ENCODE measurements at regions not wholly inside any gene's neighbourhood (a gene's known extent, or its start where the extent isn't known, plus 50 kb on each side); places are given as distances from the start of the nearest gene placed in this dataset.
"Not testable (repeated sequence)": the region's sequence is repeated elsewhere in the genome, so short reads cannot be mapped to it uniquely, and the experiment has no call there.

- DNase-seq = no peak
These were observed 506.2 kb upstream of the SLC35B3 start for GRCh38 chr6:8941577-8941976.

GRCh38 chr6:8940356-8940755 is 505.0 kb upstream of the SLC35B3 start:
- DNase-seq = no peak

- DNase-seq = no peak
These were observed 504.3 kb upstream of the SLC35B3 start for GRCh38 chr6:8939615-8940014.

DNA sequence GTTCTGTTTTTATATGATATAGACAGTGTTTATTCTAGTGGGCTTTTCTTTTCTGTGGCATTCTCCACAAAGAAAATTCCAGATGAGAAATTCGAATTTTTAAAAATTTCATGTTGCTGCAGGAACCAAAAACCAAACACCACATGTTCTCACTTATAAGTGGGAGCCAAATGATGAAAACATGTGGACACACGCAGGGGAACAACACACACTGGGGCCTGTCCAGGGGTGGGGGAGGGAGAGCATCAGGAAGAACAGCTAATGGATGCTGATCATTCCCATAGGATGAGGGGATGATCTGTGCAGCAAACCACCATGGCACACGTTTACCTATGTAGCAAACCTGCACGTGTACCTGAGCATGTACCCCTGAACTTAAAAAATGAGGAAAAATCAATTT is 499.0 kb upstream of the SLC35B3 start:
- no peak for DNase-seq

DNA sequence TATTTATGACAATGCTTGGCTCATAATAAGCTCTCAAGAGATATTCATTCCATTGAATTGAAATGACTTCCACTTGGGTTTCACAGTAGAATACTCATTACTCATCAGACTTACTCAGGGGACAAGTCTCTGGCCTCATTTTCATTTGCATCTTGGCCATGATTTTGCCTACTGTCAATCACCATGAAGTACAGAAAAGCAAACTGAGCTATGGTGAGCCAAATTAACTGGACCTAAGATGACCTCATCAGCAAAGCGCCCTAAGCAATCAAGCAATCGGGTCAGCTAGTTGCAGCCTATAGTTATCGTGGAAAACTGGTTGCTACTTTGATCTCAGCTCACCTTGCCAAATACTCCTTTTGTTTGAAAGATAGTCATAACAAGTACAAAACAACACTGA is 494.7 kb upstream of the SLC35B3 start:
- DNase-seq = no peak

DNA sequence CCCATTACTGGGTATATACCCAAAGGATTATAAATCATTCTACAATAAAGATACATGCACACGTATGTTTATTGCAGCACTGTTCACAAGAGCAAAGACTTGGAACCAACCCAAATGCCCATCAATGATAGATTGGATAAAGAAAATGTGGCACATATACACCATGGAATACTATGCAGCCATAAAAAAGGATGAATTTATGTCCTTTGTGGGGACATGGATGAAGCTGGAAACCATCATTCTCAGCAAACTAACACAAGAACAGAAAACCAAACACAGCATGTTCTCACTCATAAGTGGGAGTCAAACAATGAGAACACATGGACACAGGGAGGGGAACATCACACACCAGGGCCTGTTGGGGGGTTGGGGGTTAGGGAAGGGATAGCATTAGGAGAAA is 484.9 kb upstream of the SLC35B3 start:
- not testable (repeated sequence) for DNase-seq

- DNase-seq = no peak
These were observed 482.9 kb upstream of the SLC35B3 start for GRCh38 chr6:8918196-8918595.

DNA sequence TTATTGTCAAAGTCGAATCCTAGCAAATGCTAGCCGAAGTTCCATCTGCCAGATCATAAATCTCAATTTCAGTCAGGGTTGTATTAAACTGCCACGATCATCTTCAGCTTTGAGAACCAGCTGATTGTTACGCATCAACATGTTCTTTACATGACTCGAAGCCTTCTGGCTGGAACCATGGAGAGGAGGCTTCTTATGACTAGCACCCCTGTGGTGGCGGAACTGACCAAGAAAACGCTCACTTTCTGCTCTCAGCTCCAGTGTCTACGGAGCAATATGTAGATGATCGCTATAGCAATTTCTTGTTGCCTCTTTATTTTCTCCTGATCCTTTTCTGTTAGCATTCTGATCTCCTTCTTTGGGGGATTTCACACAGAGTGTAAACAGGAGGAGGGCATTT is 479.4 kb upstream of the SLC35B3 start:
- no peak for DNase-seq

GRCh38 chr6:8908638-8909037 is 473.3 kb upstream of the SLC35B3 start:
- DNase-seq = no peak

GRCh38 chr6:8906699-8907098 is 471.4 kb upstream of the SLC35B3 start:
- DNase-seq = no peak

DNA sequence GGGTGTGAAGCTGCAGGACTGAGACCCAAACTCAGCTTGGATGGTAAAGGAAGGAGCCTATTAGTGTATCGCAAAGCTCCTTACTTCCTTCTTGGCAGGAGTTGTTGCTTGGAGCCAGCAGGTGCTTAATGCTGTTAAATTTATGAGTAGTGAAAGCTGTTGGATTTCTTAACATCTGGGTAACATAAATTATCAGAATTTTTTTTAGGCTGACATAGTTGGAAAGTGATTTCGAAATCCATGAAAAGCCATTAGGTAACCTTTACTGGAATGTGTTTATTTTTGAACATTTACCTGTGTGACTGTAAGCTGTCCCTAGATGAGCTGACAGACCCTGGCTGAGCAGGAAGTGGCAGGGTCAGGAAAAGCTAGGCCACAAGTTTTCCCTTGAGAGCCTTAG is 470.4 kb upstream of the SLC35B3 start:
- no peak for DNase-seq

DNA sequence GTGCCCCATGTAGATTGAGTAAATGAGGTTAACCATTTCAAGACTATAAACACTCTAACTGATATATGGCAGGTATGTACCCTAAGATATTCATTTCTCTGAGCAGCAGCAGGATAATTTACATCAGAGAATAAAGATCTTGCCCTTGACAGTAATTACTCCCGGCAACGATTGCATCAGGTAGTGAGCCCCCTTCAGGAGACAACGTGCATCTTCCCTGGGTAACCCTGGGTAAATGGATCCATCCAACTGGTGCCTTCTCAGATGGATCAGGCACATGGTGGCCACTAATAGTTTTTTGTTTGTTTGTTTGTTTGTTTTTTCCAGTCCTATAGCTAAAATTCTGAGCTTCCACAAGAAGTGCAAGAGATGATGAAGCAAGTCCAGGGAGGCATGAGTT is 469.4 kb upstream of the SLC35B3 start:
- DNase-seq = no peak

GRCh38 chr6:8900056-8900455 is 464.7 kb upstream of the SLC35B3 start:
- no peak for DNase-seq

DNA sequence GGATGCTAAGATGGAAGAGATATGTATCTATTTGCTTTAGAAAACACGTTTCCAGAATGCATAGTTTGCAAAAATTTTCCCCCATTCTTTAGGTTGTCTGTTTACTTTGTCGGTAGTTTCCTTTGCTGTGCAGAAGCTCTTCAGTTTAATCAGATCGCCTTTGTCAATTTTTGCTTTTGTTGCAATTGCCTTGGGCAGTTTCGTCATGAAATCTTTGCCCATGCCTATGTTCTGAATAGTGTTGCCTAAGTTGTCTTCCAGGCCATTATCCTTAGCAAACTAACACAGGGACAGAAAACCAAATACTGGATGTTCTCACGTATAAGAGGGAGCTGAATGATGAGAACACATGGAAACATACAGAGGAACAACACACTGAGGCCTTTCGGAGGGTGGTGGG is 454.2 kb upstream of the SLC35B3 start:
- no peak for DNase-seq

DNA sequence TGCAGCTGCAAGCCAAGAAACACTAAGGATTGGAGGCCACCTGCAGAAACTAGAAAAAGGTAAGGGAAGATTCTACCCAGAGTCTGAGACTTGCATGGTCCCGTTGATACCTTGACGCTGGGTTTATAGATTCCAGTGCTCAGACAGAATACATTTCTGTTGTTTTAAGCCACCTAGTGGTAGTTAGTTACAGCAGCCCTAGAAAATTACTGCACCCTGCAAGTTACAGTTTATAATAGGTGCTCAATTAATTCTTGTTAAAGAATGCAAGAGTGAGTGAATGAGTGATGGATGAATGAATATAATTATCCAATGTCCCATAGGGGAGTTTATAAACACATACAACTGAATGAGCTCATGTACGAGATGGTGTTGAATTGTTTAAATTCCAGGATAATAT is 453.1 kb upstream of the SLC35B3 start:
- peak; percentile 3 for DNase-seq

GRCh38 chr6:8881663-8882062 is 446.3 kb upstream of the SLC35B3 start:
- DNase-seq = no peak

GRCh38 chr6:8879334-8879733 is 444.0 kb upstream of the SLC35B3 start:
- no peak for DNase-seq

GRCh38 chr6:8875986-8876385 is 440.6 kb upstream of the SLC35B3 start:
- DNase-seq = no peak

GRCh38 chr6:8872589-8872988 is 437.2 kb upstream of the SLC35B3 start:
- DNase-seq = no peak

GRCh38 chr6:8865451-8865850 is 430.1 kb upstream of the SLC35B3 start:
- no peak for DNase-seq

DNA sequence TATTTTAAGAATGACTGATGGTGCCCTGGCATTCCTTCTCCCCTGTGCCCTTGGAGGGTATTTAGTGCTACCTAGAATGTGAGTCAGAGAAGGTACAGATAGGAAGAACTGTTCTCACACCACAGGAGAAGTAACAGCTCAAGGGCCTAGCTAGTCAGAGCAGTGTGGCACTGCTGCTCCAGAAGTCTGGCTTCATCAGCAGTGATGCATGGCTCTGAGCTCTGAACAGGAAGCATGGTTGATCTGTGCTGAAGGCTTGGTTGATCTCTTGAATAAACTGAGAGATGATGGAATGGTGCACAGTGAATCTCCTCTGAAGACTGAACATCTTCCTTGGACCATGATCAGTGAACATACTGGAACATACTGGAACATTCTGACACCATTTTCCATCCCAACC is 425.3 kb upstream of the SLC35B3 start:
- DNase-seq = no peak

DNA sequence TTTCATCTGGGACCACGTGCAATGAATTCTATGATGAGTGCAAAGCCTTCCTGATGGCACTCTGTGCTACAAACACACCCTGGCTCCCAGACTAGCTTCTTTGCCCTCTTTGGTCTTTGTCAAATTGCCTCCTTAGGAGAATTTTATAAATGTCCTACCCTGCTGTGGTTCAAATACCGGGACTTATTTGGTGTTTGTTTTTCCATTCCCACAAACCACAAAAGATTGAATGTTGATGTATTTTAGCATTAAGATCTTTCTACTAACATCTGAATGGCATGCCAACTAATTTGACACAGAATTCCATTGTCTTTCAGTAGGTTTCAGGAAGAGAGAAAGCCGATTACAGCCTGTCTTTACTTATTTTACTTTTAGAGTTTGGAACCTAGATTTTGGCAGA is 424.2 kb upstream of the SLC35B3 start:
- no peak for DNase-seq

DNA sequence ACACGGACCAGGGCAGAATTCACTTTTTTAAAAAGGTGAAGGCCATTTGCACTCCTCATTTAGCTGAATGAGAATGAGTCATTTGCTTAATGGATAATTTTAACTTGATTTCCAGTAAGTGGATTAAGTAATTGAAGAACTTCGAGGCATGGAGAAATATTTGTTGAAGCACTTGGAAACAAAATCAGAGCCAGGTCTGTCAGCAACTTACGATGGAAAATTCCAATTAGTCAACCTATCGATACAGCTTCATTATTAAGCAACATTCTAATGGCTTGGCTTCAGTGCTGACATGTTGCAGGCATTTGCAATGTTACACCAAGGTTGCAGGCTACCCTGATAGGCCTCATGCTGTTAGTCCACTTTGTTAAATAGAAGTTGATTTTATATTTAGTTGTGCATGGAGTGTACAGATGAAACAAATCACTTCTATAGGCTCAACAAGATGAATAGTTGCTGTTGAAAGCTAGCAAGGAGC is 423.5 kb upstream of the SLC35B3 start:
- DNase-seq = no peak

DNA sequence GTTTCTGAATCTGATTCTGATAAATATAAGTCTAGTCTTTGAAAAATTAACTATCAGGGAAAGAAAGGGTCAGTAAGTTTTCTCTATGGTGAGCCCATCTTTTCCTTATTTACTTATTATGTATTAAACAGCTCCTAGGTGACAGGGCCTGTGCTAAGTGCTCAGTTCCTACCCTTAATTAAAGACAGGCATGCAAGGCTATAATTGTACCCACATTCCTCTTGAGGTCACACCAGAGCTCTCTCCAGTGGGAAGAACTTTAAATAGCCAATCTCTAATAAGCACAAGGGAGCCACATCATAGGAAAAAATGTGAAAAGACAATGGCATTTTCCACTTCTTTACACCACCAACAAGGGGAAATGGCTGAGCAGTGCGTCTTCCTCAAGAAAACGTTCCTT is 421.8 kb upstream of the SLC35B3 start:
- DNase-seq = no peak

DNA sequence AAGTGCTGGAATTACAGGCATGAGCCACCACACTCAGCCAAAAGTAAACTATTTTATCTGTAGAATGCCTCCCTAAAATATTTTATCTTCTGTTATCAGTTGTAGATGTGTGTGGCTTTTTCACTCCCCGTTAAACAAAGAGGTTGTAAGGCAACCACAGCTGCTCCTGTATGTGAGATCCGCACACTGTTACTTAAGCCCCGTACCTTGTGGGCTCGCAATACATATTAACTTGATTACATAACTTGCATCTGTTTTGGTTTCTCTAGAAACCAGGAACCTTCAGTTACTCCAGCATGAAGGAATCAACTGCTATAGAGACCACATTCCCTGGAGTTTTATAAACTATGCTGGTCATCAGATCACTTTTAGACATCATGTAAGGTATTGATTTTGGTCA is 420.1 kb upstream of the SLC35B3 start:
- DNase-seq = no peak

- DNase-seq = no peak
These were observed 417.0 kb upstream of the SLC35B3 start for GRCh38 chr6:8852332-8852731.
